ENCODE measurements at regions not wholly inside any gene's neighbourhood (a gene's known extent, or its start where the extent isn't known, plus 50 kb on each side); places are given as distances from the start of the nearest gene placed in this dataset.

- no peak for DNase-seq
Observed at GRCh38 chr7:14960721-14961120, 58.2 kb upstream of the DGKB start.

- no peak for DNase-seq
Observed at GRCh38 chr7:14959339-14959738, 56.8 kb upstream of the DGKB start.

- DNase-seq: no peak
Observed at GRCh38 chr7:14954035-14954434, 51.5 kb upstream of the DGKB start.
